MCF 10A (cell line): ENCODE measurements at regions not wholly inside any gene's neighbourhood (a gene's known extent, or its start where the extent isn't known, plus 50 kb on each side); places are given as distances from the start of the nearest gene placed in this dataset.

ENCODE experiments used
- BruUV-seq: library from RNA; stranded (reverse); fragments of 400-500 nt; replicated peaks from 2 replicates; lab custom pipeline; 2021; lab: Mats Ljungman, UMichigan
- CTCF ChIA-PET: fragments of 300-600 bp; sonication (Branson Sonifier 250); formaldehyde crosslinking; extraction: SDS; loops from one replicate; lab custom pipeline; 2021; ENCODE audit warnings: antibody characterized with exemption, inconsistent platforms; lab: Yijun Ruan, JAX
- POLR2A ChIA-PET: fragments of 300-600, 350-650 bp; sonication (Branson Sonifier 250); formaldehyde crosslinking; extraction: SDS; loops from one replicate; lab custom pipeline; 2020; ENCODE audit warnings: antibody characterized with exemption, inconsistent platforms; lab: Yijun Ruan, JAX
- DNase-seq: peaks from one replicate; pipeline ENCODE4 v3.0.0-alpha.2; 2018; ENCODE audit not compliant: unreplicated experiment
- H3K27ac Mint-ChIP-seq: one replicate; pipeline ENCODE4 v1.8.0; 2022; ENCODE audit warnings: mild to moderate bottlenecking, low read depth, mixed read lengths; ENCODE audit not compliant: unreplicated experiment
- H3K27me3 Mint-ChIP-seq: one replicate; pipeline ENCODE4 v1.8.0; 2022; ENCODE audit warnings: mixed read lengths; ENCODE audit not compliant: insufficient read depth, unreplicated experiment
- H3K36me3 Mint-ChIP-seq: one replicate; pipeline ENCODE4 v1.8.0; 2022; ENCODE audit warnings: mild to moderate bottlenecking, moderate library complexity, mixed read lengths; ENCODE audit not compliant: insufficient read depth, unreplicated experiment
- H3K4me1 Mint-ChIP-seq: one replicate; pipeline ENCODE4 v1.8.0; 2022; ENCODE audit warnings: mixed read lengths; ENCODE audit not compliant: insufficient read depth, unreplicated experiment
- H3K4me3 Mint-ChIP-seq: one replicate; pipeline ENCODE4 v1.8.0; 2022; ENCODE audit warnings: mild to moderate bottlenecking, moderate library complexity, mixed read lengths; ENCODE audit not compliant: unreplicated experiment
- H3K9me3 Mint-ChIP-seq: one replicate; pipeline ENCODE4 v1.8.0; 2022; ENCODE audit warnings: mixed read lengths; ENCODE audit not compliant: unreplicated experiment
- CTCF ChIP-seq: fragments of 200-600 bp; IDR thresholded peaks from one replicate; pipeline ENCODE4 v1.8.0; 2022; ENCODE audit warnings: antibody characterized with exemption, mild to moderate bottlenecking; ENCODE audit not compliant: unreplicated experiment
- intact Hi-C: fragments of 100-400 bp; cut with micrococcal nuclease; formaldehyde crosslinking; loops from 2 replicates; pipeline ENCODE4 v1.14.1; 2022

GRCh38 chr1:164020391-164020790 lies 538.6 kb upstream of the PBX1 start:
- BruUV-seq: no TSS peak
- CTCF ChIA-PET: interaction anchor here (0.7 kb wide), 1 partner anchor 1800 kb away, joined by 3 read pairs; no protein-coding TSS in a partner anchor
- H3K4me3 Mint-ChIP-seq: no peak overlapping the region
- no peaks in the 10 kb centered on the region for H3K9me3 Mint-ChIP-seq
- H3K27me3 Mint-ChIP-seq: no peaks in the 10 kb centered on the region
- POLR2A ChIA-PET: interaction anchor here (0.6 kb wide), 1 partner anchor 16 kb away, joined by 3 read pairs; no protein-coding TSS in a partner anchor
- no peak for DNase-seq
- intact Hi-C loops: no loop called here
- no peak for TF ChIP-seq CTCF
- H3K27ac Mint-ChIP-seq: no peak overlapping the region
- H3K36me3 Mint-ChIP-seq: no peaks in the 10 kb centered on the region
- no peaks in the 10 kb centered on the region for H3K4me1 Mint-ChIP-seq

- Mint-ChIP-seq H3K36me3 (no peaks in the 10 kb centered on the region), H3K9me3 (peaks cover 2% of the 10 kb centered on the region), H3K27ac (no peak overlapping the region), H3K27me3 (no peaks in the 10 kb centered on the region), H3K4me1 (no peaks in the 10 kb centered on the region), H3K4me3 (no peak overlapping the region)
- ChIA-PET CTCF (interaction anchor here (0.5 kb wide), 1 partner anchor 395 kb away, joined by 3 read pairs; no protein-coding TSS in a partner anchor), POLR2A (no interaction called here)
- DNase-seq: no peak
- BruUV-seq: no TSS peak
- intact Hi-C loops: no loop called here
- TF ChIP-seq CTCF: no peak
Observed at GRCh38 chr1:164021813-164022212, 537.2 kb upstream of the PBX1 start.

- ChIA-PET CTCF (interaction anchor here (0.6 kb wide), 1 partner anchor 1157 kb away, joined by 3 read pairs; no protein-coding TSS in a partner anchor), POLR2A (no interaction called here)
- intact Hi-C loops: no loop called here
- no peak for DNase-seq
- peaks cover 16% of the 10 kb centered on the region for H3K9me3 Mint-ChIP-seq
- no peaks in the 10 kb centered on the region for H3K27me3 Mint-ChIP-seq
- no peak overlapping the region for H3K4me3 Mint-ChIP-seq
- no TSS peak for BruUV-seq
- H3K27ac Mint-ChIP-seq: no peak overlapping the region
- TF ChIP-seq CTCF: no peak
- H3K4me1 Mint-ChIP-seq: no peaks in the 10 kb centered on the region
- H3K36me3 Mint-ChIP-seq: no peaks in the 10 kb centered on the region
Observed at GRCh38 chr1:164033782-164034181, 525.2 kb upstream of the PBX1 start.

- Mint-ChIP-seq H3K27ac (no peak overlapping the region), H3K4me3 (no peak overlapping the region), H3K27me3 (no peaks in the 10 kb centered on the region), H3K9me3 (no peaks in the 10 kb centered on the region), H3K4me1 (no peaks in the 10 kb centered on the region), H3K36me3 (no peaks in the 10 kb centered on the region)
- no peak for TF ChIP-seq CTCF
- no TSS peak for BruUV-seq
- DNase-seq: no peak
- intact Hi-C loops: no loop called here
- ChIA-PET POLR2A (no interaction called here), CTCF (no interaction called here)
Observed at GRCh38 chr1:164040754-164041153, 518.2 kb upstream of the PBX1 start.
